Naive B cell (primary cell): ENCODE measurements at regions not wholly inside any gene's neighbourhood (a gene's known extent, or its start where the extent isn't known, plus 50 kb on each side); places are given as distances from the start of the nearest gene placed in this dataset.

Experiments used
- ATAC-seq, 2 donors: fragments of 150-1000 bp; cut with Tn5 transposase; 2 replicates each; pipeline ENCODE4 v1.10.0; 2021; ENCODE audit warnings: low read depth in 2 of 2, mild to moderate bottlenecking in 2 of 2, moderate library complexity in 2 of 2
- DNase-seq: peaks from one replicate; pipeline ENCODE4 v3.0.0; 2022
- H3K27ac Mint-ChIP-seq, 6 donors: one replicate each; pipeline ENCODE4 v1.8.0; 2020 to 2022; ENCODE audit warnings: mild to moderate bottlenecking in 6 of 6, mixed read lengths in 6 of 6, moderate library complexity in 5 of 6, inconsistent platforms in 2 of 6
- H3K27me3 Mint-ChIP-seq, 3 donors: one replicate each; pipeline ENCODE4 v1.8.0; 2021 to 2022; ENCODE audit warnings: mixed read lengths in 3 of 3, mild to moderate bottlenecking in 1 of 3
- H3K36me3 Mint-ChIP-seq, 2 donors: one replicate each; pipeline ENCODE4 v1.8.0; 2020 to 2022; ENCODE audit warnings: mixed read lengths in 2 of 2, inconsistent platforms in 1 of 2, mild to moderate bottlenecking in 1 of 2
- H3K4me1 Mint-ChIP-seq, 3 donors: one replicate each; pipeline ENCODE4 v1.8.0; 2020 to 2022; ENCODE audit warnings: mixed read lengths in 3 of 3, inconsistent platforms in 1 of 3, mild to moderate bottlenecking in 1 of 3, moderate library complexity in 1 of 3
- H3K4me3 Mint-ChIP-seq, 8 donors: one replicate each; pipeline ENCODE4 v1.8.0; 2020 to 2022; ENCODE audit warnings: mild to moderate bottlenecking in 8 of 8, mixed read lengths in 8 of 8, moderate library complexity in 8 of 8, inconsistent platforms in 2 of 8
- H3K9me3 Mint-ChIP-seq, 7 donors: one replicate each; pipeline ENCODE4 v1.8.0; 2020 to 2022; ENCODE audit warnings: mixed read lengths in 7 of 7, mild to moderate bottlenecking in 5 of 7, inconsistent platforms in 2 of 7, moderate library complexity in 1 of 7

GRCh38 chr10:1964476-1964875, 227.2 kb upstream of the ADARB2 start:
- no peaks in the 10 kb centered on the region for H3K36me3 Mint-ChIP-seq
- H3K4me1 Mint-ChIP-seq = no peaks in the 10 kb centered on the region

GRCh38 chr10:1963341-1963740, 226.0 kb upstream of the ADARB2 start:
- no peak for DNase-seq
- Mint-ChIP-seq H3K27ac (no peak overlapping the region), H3K9me3 (no peaks in the 10 kb centered on the region), H3K4me3 (no peak overlapping the region), H3K4me1 (no peaks in the 10 kb centered on the region), H3K27me3 (peaks cover 0 to 15% (median 0%) of the 10 kb centered on the region in 3 donors), H3K36me3 (no peaks in the 10 kb centered on the region)
- ATAC-seq = no peak

More at GRCh38 chr10:1964476-1964875, 227.2 kb upstream of the ADARB2 start:
- Mint-ChIP-seq H3K27ac (no peak overlapping the region), H3K9me3 (no peaks in the 10 kb centered on the region), H3K27me3 (peaks cover 0 to 15% (median 0%) of the 10 kb centered on the region in 3 donors), H3K4me3 (no peak overlapping the region)
- ATAC-seq (no peak), DNase-seq (no peak)

- Mint-ChIP-seq H3K4me3 (no peak overlapping the region), H3K36me3 (no peaks in the 10 kb centered on the region), H3K4me1 (no peaks in the 10 kb centered on the region), H3K27me3 (peaks cover 0 to 15% (median 0%) of the 10 kb centered on the region in 3 donors), H3K9me3 (no peaks in the 10 kb centered on the region), H3K27ac (no peak overlapping the region)
- DNase-seq (no peak), ATAC-seq (no peak)
Measured at GRCh38 chr10:1961989-1962388, 224.7 kb upstream of the ADARB2 start.

- Mint-ChIP-seq H3K4me1 (no peaks in the 10 kb centered on the region), H3K4me3 (no peak overlapping the region), H3K27ac (no peak overlapping the region), H3K27me3 (peaks cover 0 to 15% (median 0%) of the 10 kb centered on the region in 3 donors), H3K36me3 (no peaks in the 10 kb centered on the region), H3K9me3 (no peaks in the 10 kb centered on the region)
- ATAC-seq = no peak
- no peak for DNase-seq
Measured at GRCh38 chr10:1960982-1961381, 223.7 kb upstream of the ADARB2 start.

GRCh38 chr10:1957057-1957456, 219.7 kb upstream of the ADARB2 start:
- H3K4me1 Mint-ChIP-seq = no peaks in the 10 kb centered on the region
- H3K27me3 Mint-ChIP-seq = no peaks in the 10 kb centered on the region
- DNase-seq (no peak), ATAC-seq (no peak)
- H3K9me3 Mint-ChIP-seq = no peaks in the 10 kb centered on the region
- no peaks in the 10 kb centered on the region for H3K36me3 Mint-ChIP-seq
- no peak overlapping the region for H3K27ac Mint-ChIP-seq
- H3K4me3 Mint-ChIP-seq = no peak overlapping the region

GRCh38 chr10:1954300-1954699, 217.0 kb upstream of the ADARB2 start:
- no peaks in the 10 kb centered on the region for H3K4me1 Mint-ChIP-seq
- H3K36me3 Mint-ChIP-seq = no peaks in the 10 kb centered on the region
- DNase-seq (no peak), ATAC-seq (no peak)
- peaks cover 0 to 4% (median 0%) of the 10 kb centered on the region in 3 donors for H3K27me3 Mint-ChIP-seq
- peak overlapping the region in 1 of 6 donors; percentile 75 for H3K27ac Mint-ChIP-seq
- H3K9me3 Mint-ChIP-seq = no peaks in the 10 kb centered on the region
- no peak overlapping the region for H3K4me3 Mint-ChIP-seq

- Mint-ChIP-seq H3K27ac (no peak overlapping the region), H3K36me3 (no peaks in the 10 kb centered on the region), H3K9me3 (no peaks in the 10 kb centered on the region), H3K27me3 (peaks cover 0 to 4% (median 0%) of the 10 kb centered on the region in 3 donors), H3K4me3 (no peak overlapping the region), H3K4me1 (no peaks in the 10 kb centered on the region)
- DNase-seq = no peak
- no peak for ATAC-seq
Measured at GRCh38 chr10:1952126-1953095, 215.1 kb upstream of the ADARB2 start.

- Mint-ChIP-seq H3K9me3 (no peaks in the 10 kb centered on the region), H3K4me3 (no peak overlapping the region), H3K27me3 (peaks cover 0 to 4% (median 0%) of the 10 kb centered on the region in 3 donors)
Measured at GRCh38 chr10:1950803-1951495, 213.6 kb upstream of the ADARB2 start.

GRCh38 chr10:1947464-1948003, 210.2 kb upstream of the ADARB2 start:
- Mint-ChIP-seq H3K36me3 (no peaks in the 10 kb centered on the region), H3K27me3 (peaks cover 0 to 4% (median 0%) of the 10 kb centered on the region in 3 donors), H3K4me1 (peaks cover 16 to 24% (median 22%) of the 10 kb centered on the region in 3 donors), H3K4me3 (no peak overlapping the region), H3K9me3 (peaks cover 0 to 4% (median 0%) of the 10 kb centered on the region in 7 donors), H3K27ac (no peak overlapping the region)
- ATAC-seq = no peak
- no peak for DNase-seq

More at GRCh38 chr10:1950803-1951495, 213.6 kb upstream of the ADARB2 start:
- ATAC-seq (no peak), DNase-seq (no peak)
- H3K36me3 Mint-ChIP-seq = no peaks in the 10 kb centered on the region
- H3K4me1 Mint-ChIP-seq = no peaks in the 10 kb centered on the region
- H3K27ac Mint-ChIP-seq = peak overlapping the region in 1 of 6 donors; percentile 36

GRCh38 chr10:1944487-1944886, 207.2 kb upstream of the ADARB2 start:
- Mint-ChIP-seq H3K36me3 (no peaks in the 10 kb centered on the region), H3K27ac (peak overlapping the region in 5 of 6 donors; percentile 31 to 95 (median 81)), H3K4me1 (peaks cover 21 to 31% (median 29%) of the 10 kb centered on the region in 3 donors)

GRCh38 chr10:1942478-1942877, 205.2 kb upstream of the ADARB2 start:
- Mint-ChIP-seq H3K4me1 (peaks cover 33 to 43% (median 39%) of the 10 kb centered on the region in 3 donors), H3K4me3 (peak overlapping the region in 1 of 8 donors; percentile 30), H3K27me3 (no peaks in the 10 kb centered on the region), H3K36me3 (no peaks in the 10 kb centered on the region), H3K27ac (peak overlapping the region; percentile 25 to 99 (median 84)), H3K9me3 (peaks cover 0 to 4% (median 1%) of the 10 kb centered on the region in 7 donors)
- ATAC-seq (no peak), DNase-seq (peak; percentile 15)

More at GRCh38 chr10:1944487-1944886, 207.2 kb upstream of the ADARB2 start:
- DNase-seq (no peak), ATAC-seq (no peak)
- H3K9me3 Mint-ChIP-seq = peaks cover 0 to 4% (median 0%) of the 10 kb centered on the region in 7 donors
- no peaks in the 10 kb centered on the region for H3K27me3 Mint-ChIP-seq
- peak overlapping the region in 2 of 8 donors; percentile 36 for H3K4me3 Mint-ChIP-seq

- Mint-ChIP-seq H3K9me3 (peaks cover 0 to 2% (median 0%) of the 10 kb centered on the region in 7 donors), H3K4me3 (peak overlapping the region; percentile 25 to 80 (median 74)), H3K27me3 (peaks cover 0 to 7% (median 2%) of the 10 kb centered on the region in 3 donors), H3K27ac (peak overlapping the region; percentile 93 to 99 (median 96)), H3K4me1 (peaks cover 24 to 34% (median 27%) of the 10 kb centered on the region in 3 donors), H3K36me3 (no peaks in the 10 kb centered on the region)
- peak; percentile 86 to 90 for ATAC-seq
- peak; percentile 84 for DNase-seq
Measured at GRCh38 chr10:1939016-1939415, 201.7 kb upstream of the ADARB2 start.

- ATAC-seq = peak; percentile 53 to 56
- Mint-ChIP-seq H3K4me1 (peaks cover 23 to 29% (median 24%) of the 10 kb centered on the region in 3 donors), H3K36me3 (no peaks in the 10 kb centered on the region), H3K4me3 (peak overlapping the region in 6 of 8 donors; percentile 27 to 80 (median 70)), H3K9me3 (peaks cover 0 to 2% (median 0%) of the 10 kb centered on the region in 7 donors), H3K27me3 (peaks cover 0 to 7% (median 4%) of the 10 kb centered on the region in 3 donors), H3K27ac (peak overlapping the region; percentile 93 to 99 (median 96))
- DNase-seq = peak; percentile 66
Measured at GRCh38 chr10:1938317-1938716, 201.0 kb upstream of the ADARB2 start.
